Psoas muscle (tissue), 7 donors: ENCODE measurements at regions not wholly inside any gene's neighbourhood (a gene's known extent, or its start where the extent isn't known, plus 50 kb on each side); places are given as distances from the start of the nearest gene placed in this dataset.
"Not testable (repeated sequence)": the region's sequence is repeated elsewhere in the genome, so short reads cannot be mapped to it uniquely, and the experiment has no call there.

Experiments
- ATAC-seq, 4 donors: fragments of 200-7000 bp; cut with Tn5 transposase; one replicate each; pipeline ENCODE4 v1.9.1; 2020; ENCODE audit warnings: moderate library complexity in 3 of 4, mild to moderate bottlenecking in 2 of 4
- DNase-seq, 2 donors: peaks; one replicate each; pipeline ENCODE4 v3.0.0-alpha.2; 2020
- H3K27ac ChIP-seq: fragments of 200-600 bp; one replicate; pipeline ENCODE4 v1.8.0; 2022
- H3K27me3 ChIP-seq, 3 donors: fragments of 200-600 bp in 1 of 3; one replicate each; pipeline versions ENCODE4 v1.6.1 to v1.8.0; 2013 to 2022; ENCODE audit warnings: low read length in 2 of 3, mild to moderate bottlenecking in 2 of 3, moderate library complexity in 1 of 3; ENCODE audit not compliant: insufficient read depth in 3 of 3
- H3K36me3 ChIP-seq, 2 donors: fragments of 200-600 bp in 1 of 2; one replicate each; pipeline versions ENCODE4 v1.6.1 to v1.8.0; 2013 to 2022; ENCODE audit warnings: low read depth in 1 of 2, mild to moderate bottlenecking in 1 of 2, moderate library complexity in 1 of 2; ENCODE audit not compliant: insufficient read depth in 1 of 2
- H3K4me1 ChIP-seq: fragments of 200-600 bp; one replicate; pipeline ENCODE4 v1.8.0; 2022
- H3K4me3 ChIP-seq: fragments of 200-600 bp; one replicate; pipeline ENCODE4 v1.8.0; 2022; ENCODE audit warnings: mild to moderate bottlenecking
- H3K9me3 ChIP-seq: fragments of 200-600 bp; one replicate; pipeline ENCODE4 v1.8.0; 2022
- CTCF ChIP-seq: fragments of 200-600 bp; IDR thresholded peaks from one replicate; pipeline ENCODE4 v1.8.0; 2022; ENCODE audit warnings: antibody characterized with exemption
- WGBS, 3 donors: extraction: QIAGEN DNeasy Blood & Tissue Kit; methylation state at CpG; one replicate each; pipeline versions ENCODE4 v1.1.6 to v1.1.7; 2013; 5-methylcytosine and 5-hydroxymethylcytosine counted together
- intact Hi-C, 2 donors: fragments of 100-400 bp; cut with DNase I; formaldehyde crosslinking; loops; one replicate each; pipeline versions ENCODE4 v1.11.0 to v1.14.2; 2022
- donor health status: healthy with polysubstance abuse.
- donor health status: DM: no; HTN: no; CAD: no; lungs with moderate emphysema.
- donor health status: Bipolar disorder and iron deficiency.
- donor health status: healthy.
- donor health status: DM: yes; HTN: yes; CAD: no.
- donor health status: DM: no; HTN: no; CAD: no.
- donor health status: DM: yes; HTN: yes; CAD: no.

DNA sequence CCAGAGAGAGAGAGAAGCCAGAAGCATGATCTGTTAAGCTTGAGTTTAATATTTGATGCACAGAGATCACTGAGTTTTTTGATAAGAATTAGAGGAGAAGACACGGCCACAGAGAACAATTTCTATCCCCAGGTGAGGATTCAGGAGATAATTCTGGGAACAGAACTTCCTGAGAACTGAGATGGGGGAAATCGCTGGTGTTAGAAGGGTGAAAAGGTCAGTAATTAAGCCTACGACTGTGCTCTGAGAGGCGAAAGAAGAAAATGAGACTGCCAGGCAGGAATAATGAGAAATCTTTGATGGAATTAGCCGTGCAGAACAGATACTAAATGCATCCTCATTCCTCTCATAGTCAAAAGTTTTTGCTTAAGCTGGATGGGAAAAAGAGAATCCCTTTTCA lies 61.9 kb upstream of the EEF2KMT start:
- ATAC-seq, H3K36me3 ChIP-seq, DNase-seq, H3K27me3 ChIP-seq, H3K4me3 ChIP-seq, H3K4me1 ChIP-seq, intact Hi-C loops, H3K27ac ChIP-seq, H3K9me3 ChIP-seq: not testable (repeated sequence)
- 22 to 26% (median 22%) methylated on average over 5 of the region's 5 CpGs for WGBS, 3 donors

DNA sequence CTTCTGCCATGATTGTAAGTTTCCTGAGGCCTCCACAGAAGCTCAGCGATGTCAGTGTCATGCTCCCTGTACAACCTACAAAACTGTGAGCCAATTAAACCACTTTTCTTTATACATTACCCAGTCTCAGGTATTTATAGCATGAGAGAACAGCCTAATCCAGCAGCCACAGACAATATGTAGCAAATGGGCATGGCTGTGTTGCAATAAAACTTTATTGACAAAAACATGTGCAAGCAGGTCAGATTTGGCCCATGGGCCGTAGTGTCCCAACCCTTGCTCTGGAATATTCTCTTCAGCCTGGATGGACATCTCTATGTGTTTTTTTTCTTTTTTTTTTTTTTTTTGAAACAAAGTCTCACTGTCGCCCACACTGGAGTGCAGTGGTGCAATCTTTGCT lies 60.9 kb upstream of the EEF2KMT start:
- no peak for TF ChIP-seq CTCF
- Histone ChIP-seq H3K36me3 (no peaks in the 10 kb centered on the region), H3K27ac (no peak overlapping the region), H3K4me3 (no peak overlapping the region), H3K4me1 (no peaks in the 10 kb centered on the region), H3K27me3 (no peaks in the 10 kb centered on the region), H3K9me3 (no peaks in the 10 kb centered on the region)
- intact Hi-C loops = no loop called here
- WGBS, 3 donors = 93 to 94% (median 94%) methylated on average over 3 of the region's 3 CpGs
- ATAC-seq (no peak), DNase-seq (no peak)

DNA sequence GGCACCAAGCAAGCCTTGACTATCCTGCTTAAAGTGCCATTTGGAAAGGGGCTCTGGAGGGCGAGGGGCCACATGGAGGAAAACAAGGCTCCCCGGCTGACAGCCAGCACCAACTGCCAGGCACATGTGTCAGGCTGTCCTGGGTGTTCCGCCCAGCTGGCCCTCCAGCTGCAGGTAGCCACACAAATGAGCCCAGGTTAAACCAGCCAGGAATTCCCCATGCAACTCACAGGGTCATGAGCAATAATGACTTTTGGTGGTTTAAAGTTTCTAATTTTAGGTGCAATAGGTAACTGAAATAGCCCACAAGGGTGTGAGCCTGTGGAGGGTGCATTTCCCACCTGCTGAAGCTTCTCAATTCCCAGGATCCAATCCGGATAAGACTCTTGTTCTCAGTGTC lies 58.9 kb upstream of the EEF2KMT start:
- DNase-seq, intact Hi-C loops, H3K9me3 ChIP-seq, H3K36me3 ChIP-seq, H3K4me3 ChIP-seq, ATAC-seq, H3K4me1 ChIP-seq, H3K27me3 ChIP-seq, H3K27ac ChIP-seq: not testable (repeated sequence)
- WGBS, 3 donors = 47 to 69% (median 60%) methylated on average over 4 of the region's 4 CpGs

GRCh38 chr16:5154006-5154405 lies 56.4 kb upstream of the EEF2KMT start:
- not testable (repeated sequence) for H3K36me3 ChIP-seq, H3K9me3 ChIP-seq
- 92 to 100% (median 100%) methylated on average over 1 of the region's 1 CpG for WGBS, 3 donors

GRCh38 chr16:5151409-5151808 lies 53.8 kb upstream of the EEF2KMT start:
- H3K27me3 ChIP-seq, H3K4me3 ChIP-seq, H3K9me3 ChIP-seq, H3K36me3 ChIP-seq, H3K4me1 ChIP-seq, intact Hi-C loops, H3K27ac ChIP-seq, ATAC-seq, DNase-seq: not testable (repeated sequence)
- 18 to 35% (median 32%) methylated on average over 2 of the region's 2 CpGs for WGBS, 3 donors

More at GRCh38 chr16:5154006-5154405, 56.4 kb upstream of the EEF2KMT start:
- DNase-seq, ATAC-seq, H3K4me3 ChIP-seq, H3K27me3 ChIP-seq, H3K4me1 ChIP-seq, intact Hi-C loops, H3K27ac ChIP-seq: not testable (repeated sequence)
